ENCODE measurements at regions not wholly inside any gene's neighbourhood (a gene's known extent, or its start where the extent isn't known, plus 50 kb on each side); places are given as distances from the start of the nearest gene placed in this dataset.

DNA sequence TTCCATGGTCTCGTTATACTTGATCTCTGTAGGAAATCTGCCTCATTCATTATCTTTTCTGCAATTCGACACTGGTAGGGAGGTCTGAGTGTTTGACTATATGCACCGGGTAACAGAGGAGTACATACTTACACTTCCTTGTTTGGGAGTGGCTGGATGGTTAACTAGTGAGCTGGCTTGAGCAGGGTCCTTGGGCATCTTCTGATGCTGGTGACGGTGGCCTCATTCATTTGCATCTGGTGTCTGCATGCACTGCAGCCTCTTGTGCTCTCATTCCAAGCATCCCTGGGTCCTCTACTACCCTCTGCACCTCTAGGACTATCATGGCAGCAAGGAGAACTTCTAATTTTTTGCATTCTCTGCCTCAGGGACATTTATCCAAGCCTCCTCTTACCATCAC, 100.0 kb upstream of the TCF4 start:
- no peak for TF ChIP-seq EZH2phosphoT487 (conservative IDR thresholded peaks at IDR 0.05; ENCODE audit: low read length)
- TF ChIP-seq CTCF (IDR thresholded peaks at IDR 0.05; ENCODE audit: insufficient read depth, low read length, poor library complexity, severe bottlenecking): no peak
- Histone ChIP-seq H2AFZ (ENCODE audit: low read depth, low read length, severe bottlenecking) (no peak overlapping the region), H3K27ac (ENCODE audit: low read depth, low read length) (no peak overlapping the region), H3K4me3 (ENCODE audit: insufficient read depth, low read length, poor library complexity, severe bottlenecking) (no peak overlapping the region), H3K36me3 (ENCODE audit: low read length) (no peaks in the 10 kb centered on the region), H3F3A (ENCODE audit: insufficient read depth) (no peaks in the 10 kb centered on the region), H4K20me1 (ENCODE audit: low read depth, low read length) (no peaks in the 10 kb centered on the region), H3K9ac (ENCODE audit: low read length) (no peak overlapping the region), H3K79me2 (ENCODE audit: insufficient read depth, low read length) (no peaks in the 10 kb centered on the region), H3K4me2 (ENCODE audit: low read depth, low read length, poor library complexity, severe bottlenecking) (no peak overlapping the region), H3K9me2 (replicated peaks; ENCODE audit: insufficient read depth, low read length) (no peaks in the 10 kb centered on the region), H3K9me3 (ENCODE audit: insufficient read depth, low read length) (no peaks in the 10 kb centered on the region), H3K27me3 (ENCODE audit: low read length) (no peaks in the 10 kb centered on the region)

DNA sequence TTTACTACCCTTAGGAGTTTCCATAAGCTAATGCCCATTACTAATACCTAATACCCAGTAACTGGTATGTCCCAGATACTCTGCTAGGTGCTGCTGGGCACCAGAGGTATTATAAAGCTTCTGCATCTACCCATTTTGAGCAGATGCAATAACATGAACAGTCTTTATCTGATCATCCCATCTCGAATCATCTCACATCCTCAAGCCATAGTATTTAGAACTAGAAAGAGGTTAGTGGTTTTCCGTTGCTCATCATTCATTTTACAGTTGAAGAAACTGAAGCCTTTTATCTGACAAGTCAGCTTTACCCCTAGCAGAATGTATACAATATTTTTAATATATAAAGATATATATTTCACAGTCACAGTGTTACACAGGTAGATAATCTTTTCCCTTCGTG, 99.1 kb upstream of the TCF4 start:
- H2AFZ ChIP-seq (ENCODE audit: low read depth, low read length, severe bottlenecking): no peak overlapping the region
- no peaks in the 10 kb centered on the region for H3F3A ChIP-seq (ENCODE audit: insufficient read depth)
- H3K79me2 ChIP-seq (ENCODE audit: insufficient read depth, low read length): no peaks in the 10 kb centered on the region
- no peak overlapping the region for H3K4me3 ChIP-seq (ENCODE audit: insufficient read depth, low read length, poor library complexity, severe bottlenecking)
- TF ChIP-seq EZH2phosphoT487 (conservative IDR thresholded peaks at IDR 0.05; ENCODE audit: low read length) (no peak), CTCF (IDR thresholded peaks at IDR 0.05; ENCODE audit: insufficient read depth, low read length, poor library complexity, severe bottlenecking) (no peak)
- H3K27me3 ChIP-seq (ENCODE audit: low read length): no peaks in the 10 kb centered on the region
- H3K9ac ChIP-seq (ENCODE audit: low read length): no peak overlapping the region
- H3K9me3 ChIP-seq (ENCODE audit: insufficient read depth, low read length): no peaks in the 10 kb centered on the region
- H4K20me1 ChIP-seq (ENCODE audit: low read depth, low read length): no peaks in the 10 kb centered on the region
- no peaks in the 10 kb centered on the region for H3K36me3 ChIP-seq (ENCODE audit: low read length)
- no peak overlapping the region for H3K27ac ChIP-seq (ENCODE audit: low read depth, low read length)
- H3K9me2 ChIP-seq (replicated peaks; ENCODE audit: insufficient read depth, low read length): no peaks in the 10 kb centered on the region
- no peak overlapping the region for H3K4me2 ChIP-seq (ENCODE audit: low read depth, low read length, poor library complexity, severe bottlenecking)

GRCh38 chr18:55685638-55686037, 97.6 kb upstream of the TCF4 start:
- Histone ChIP-seq H3K36me3 (ENCODE audit: low read length) (no peaks in the 10 kb centered on the region), H3K4me3 (ENCODE audit: insufficient read depth, low read length, poor library complexity, severe bottlenecking) (no peak overlapping the region), H2AFZ (ENCODE audit: low read depth, low read length, severe bottlenecking) (no peak overlapping the region), H3K9me2 (replicated peaks; ENCODE audit: insufficient read depth, low read length) (no peaks in the 10 kb centered on the region), H3K27ac (ENCODE audit: low read depth, low read length) (no peak overlapping the region), H3K4me2 (ENCODE audit: low read depth, low read length, poor library complexity, severe bottlenecking) (no peak overlapping the region), H3K9me3 (ENCODE audit: insufficient read depth, low read length) (no peaks in the 10 kb centered on the region), H3K79me2 (ENCODE audit: insufficient read depth, low read length) (no peaks in the 10 kb centered on the region), H3K9ac (ENCODE audit: low read length) (no peak overlapping the region), H3K27me3 (ENCODE audit: low read length) (no peaks in the 10 kb centered on the region), H4K20me1 (ENCODE audit: low read depth, low read length) (no peaks in the 10 kb centered on the region), H3F3A (ENCODE audit: insufficient read depth) (no peaks in the 10 kb centered on the region)
- TF ChIP-seq CTCF (IDR thresholded peaks at IDR 0.05; ENCODE audit: insufficient read depth, low read length, poor library complexity, severe bottlenecking) (no peak), EZH2phosphoT487 (conservative IDR thresholded peaks at IDR 0.05; ENCODE audit: low read length) (no peak)

All from SU-DHL-6 (cell line).